ENCODE measurements at regions not wholly inside any gene's neighbourhood (a gene's known extent, or its start where the extent isn't known, plus 50 kb on each side); places are given as distances from the start of the nearest gene placed in this dataset.

DNA sequence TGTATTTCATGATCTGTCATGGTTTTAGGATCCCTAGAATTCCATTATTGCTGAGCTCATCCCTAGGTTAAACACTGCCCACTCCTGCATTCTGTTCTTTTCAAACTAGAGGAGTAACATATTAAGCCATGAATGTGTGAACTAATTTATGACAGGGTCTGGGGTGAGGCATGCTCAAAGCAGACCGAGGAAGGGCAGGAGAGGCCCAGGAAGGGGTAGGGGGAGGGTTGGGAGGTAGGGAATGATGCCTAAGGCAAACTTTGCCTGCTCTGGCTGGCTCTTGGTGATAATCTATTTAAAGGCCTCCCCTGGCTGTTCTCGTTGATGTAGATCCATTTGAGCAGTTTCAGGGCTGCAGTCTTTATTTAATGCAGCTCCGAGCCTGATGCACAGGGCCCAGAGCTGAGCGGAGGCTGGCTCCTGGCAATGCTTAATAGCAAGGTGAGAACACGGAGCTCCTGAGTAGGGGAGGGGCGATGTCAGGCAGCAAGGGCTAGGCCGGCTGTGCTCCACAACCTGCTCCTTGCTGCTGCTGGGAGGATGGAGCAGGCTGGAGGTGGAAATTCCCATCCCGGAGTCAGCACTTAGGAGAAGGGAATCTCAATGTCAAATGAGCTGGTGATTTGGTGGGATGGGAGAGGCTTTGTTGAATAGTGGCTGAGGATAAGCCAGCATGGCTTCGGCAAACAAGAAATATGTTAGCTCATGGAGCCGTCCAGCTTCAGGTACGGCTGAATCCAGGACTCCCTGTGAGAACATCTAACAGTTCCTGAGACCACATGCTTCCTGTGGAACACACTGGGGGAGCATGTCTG lies 73.2 kb upstream of the UNC5A start (continued):
- TF ChIP-seq CTCF (IDR thresholded peaks at IDR 0.05 in 2 of 3, conservative IDR thresholded peaks at IDR 0.05 in 1 of 3; ENCODE audit: borderline replicate concordance in 1 of 3, insufficient read depth in 1 of 3, low read depth in 2 of 3, low read length in 2 of 3) (no peak), SIN3A (IDR thresholded peaks at IDR 0.05; ENCODE audit: low read depth) (no peak), ZFX (IDR thresholded peaks at IDR 0.05) (no peak), EGR1 (IDR thresholded peaks at IDR 0.05; ENCODE audit: low read depth) (no peak), CBX3 (IDR thresholded peaks at IDR 0.05; ENCODE audit: low read depth) (no peak)
- TF ChIP-seq, protein P1, sequence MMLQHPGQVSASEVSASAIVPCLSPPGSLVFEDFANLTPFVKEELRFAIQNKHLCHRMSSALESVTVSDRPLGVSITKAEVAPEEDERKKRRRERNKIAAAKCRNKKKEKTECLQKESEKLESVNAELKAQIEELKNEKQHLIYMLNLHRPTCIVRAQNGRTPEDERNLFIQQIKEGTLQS (IDR thresholded peaks at IDR 0.05), result no peak

DNA sequence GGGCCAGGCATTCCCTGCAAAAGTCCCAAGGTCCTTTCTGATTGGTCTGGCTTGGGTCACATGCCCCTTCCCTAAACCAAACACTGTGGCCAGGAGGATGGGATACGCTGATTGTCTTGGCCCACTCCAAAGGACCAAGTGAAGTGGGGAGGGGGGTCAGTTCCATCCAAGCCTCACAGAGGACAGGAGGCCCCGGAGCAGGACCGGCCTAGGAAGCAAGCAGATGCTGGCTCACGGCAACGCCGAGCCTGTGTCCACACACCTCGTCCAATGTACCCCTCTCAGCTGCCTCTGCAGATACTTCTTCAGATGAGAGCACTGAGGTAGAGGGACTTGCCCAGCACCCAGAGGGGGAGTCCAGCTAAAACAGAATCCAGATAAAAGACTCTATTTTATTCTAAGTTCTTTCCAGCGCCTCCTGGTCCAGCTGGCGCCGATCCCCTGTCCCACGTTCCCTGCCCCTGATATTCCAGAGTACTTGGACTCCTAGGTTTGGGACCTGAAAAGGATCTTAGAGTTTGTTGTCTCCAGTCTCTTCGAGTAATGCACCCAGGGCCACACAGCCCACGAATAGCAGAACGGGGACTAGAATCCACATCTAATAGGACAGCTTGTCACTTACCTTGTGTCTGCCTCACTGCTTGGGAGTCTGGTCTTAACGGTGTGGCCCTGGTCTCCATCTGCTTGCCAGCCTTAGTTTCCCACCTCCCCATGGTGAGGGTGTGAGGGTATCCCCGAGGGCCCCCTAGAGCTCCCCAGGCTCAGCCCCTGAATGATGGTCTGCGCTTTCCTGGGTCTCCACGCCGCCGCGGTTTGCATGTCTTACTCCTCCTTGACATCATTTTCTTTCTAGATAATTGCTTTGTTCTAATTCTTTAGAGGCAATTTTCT lies 72.4 kb upstream of the UNC5A start:
- H3K27me3 ChIP-seq (ENCODE audit: insufficient read depth, low read length), result no peaks in the 10 kb centered on the region
- H3K9me3 ChIP-seq (ENCODE audit: control insufficient read depth in 1 of 2, insufficient read depth in 1 of 2, low read depth in 1 of 2, low read length in 2 of 2), result no peaks in the 10 kb centered on the region
- BruUV-seq (replicated peaks), result no TSS peak
- no peak overlapping the region for H3K4me2 ChIP-seq (ENCODE audit: low read length)
- no peak overlapping the region for H3K27ac ChIP-seq (ENCODE audit: low read depth, low read length)
- H3K9ac ChIP-seq (ENCODE audit: low read length), result no peak overlapping the region
- DNase-seq (ENCODE audit: low read depth, low spot score), result no peak
- ChIA-PET CTCF (interaction anchor here (0.6 kb wide), 1 partner anchor 45 kb away, joined by 3 read pairs; no protein-coding TSS in a partner anchor), POLR2A (no interaction called here), RAD21 (ENCODE audit: low non-redundant PET in 1 of 2, low total read pairs in 2 of 2, uncharacterized antibody in 2 of 2, unreplicated experiment in 2 of 2) (no interaction called here)
- no peaks in the 10 kb centered on the region for H4K20me1 ChIP-seq (ENCODE audit: insufficient read depth)
- H3K4me1 ChIP-seq (ENCODE audit: control insufficient read depth in 1 of 2, insufficient read depth in 2 of 2, low read length in 2 of 2), result no peaks in the 10 kb centered on the region
- H3K36me3 ChIP-seq (ENCODE audit: control insufficient read depth in 1 of 2, insufficient read depth in 2 of 2, low read length in 2 of 2), result no peaks in the 10 kb centered on the region
- no peaks in the 10 kb centered on the region for H3K9me2 ChIP-seq (ENCODE audit: insufficient read depth)
- no peak overlapping the region for H3K4me3 ChIP-seq (replicated peaks in 1 of 2; ENCODE audit: low read depth in 1 of 2, low read length in 2 of 2)
- intact Hi-C loops (cut with micrococcal nuclease), result no loop called here
- no peaks in the 10 kb centered on the region for H3K79me2 ChIP-seq (ENCODE audit: insufficient read depth, low read length)
- ATAC-seq, result peak; percentile 42; the same call in 1 of the 2 replicates
- TF ChIP-seq YY1 (IDR thresholded peaks at IDR 0.05; ENCODE audit: extremely low read depth, insufficient replicate concordance, low read depth, low read length), result no peak
- no peak for TF ChIP-seq EGR1 (IDR thresholded peaks at IDR 0.05; ENCODE audit: low read depth)
- TF ChIP-seq ZNF274 (IDR thresholded peaks at IDR 0.05; ENCODE audit: low read depth, low read length), result no peak
- no peak for TF ChIP-seq JUND (IDR thresholded peaks at IDR 0.05)
- TF ChIP-seq CTCF (IDR thresholded peaks at IDR 0.05 in 2 of 3, conservative IDR thresholded peaks at IDR 0.05 in 1 of 3; ENCODE audit: borderline replicate concordance in 1 of 3, insufficient read depth in 1 of 3, low read depth in 2 of 3, low read length in 2 of 3), result no peak
- TF ChIP-seq EZH2phosphoT487 (IDR thresholded peaks at IDR 0.05; ENCODE audit: borderline replicate concordance), result no peak
- no peak for TF ChIP-seq ZFX (IDR thresholded peaks at IDR 0.05)
- no peak for TF ChIP-seq SP1 (IDR thresholded peaks at IDR 0.05; ENCODE audit: low read depth)
- no peak overlapping the region for H2AFZ ChIP-seq (ENCODE audit: low read depth, low read length, poor library complexity, severe bottlenecking)

All from HCT116 (cell line).